ENCODE measurements at regions not wholly inside any gene's neighbourhood (a gene's known extent, or its start where the extent isn't known, plus 50 kb on each side); places are given as distances from the start of the nearest gene placed in this dataset.
"Not testable (repeated sequence)": the region's sequence is repeated elsewhere in the genome, so short reads cannot be mapped to it uniquely, and the experiment has no call there.

DNA sequence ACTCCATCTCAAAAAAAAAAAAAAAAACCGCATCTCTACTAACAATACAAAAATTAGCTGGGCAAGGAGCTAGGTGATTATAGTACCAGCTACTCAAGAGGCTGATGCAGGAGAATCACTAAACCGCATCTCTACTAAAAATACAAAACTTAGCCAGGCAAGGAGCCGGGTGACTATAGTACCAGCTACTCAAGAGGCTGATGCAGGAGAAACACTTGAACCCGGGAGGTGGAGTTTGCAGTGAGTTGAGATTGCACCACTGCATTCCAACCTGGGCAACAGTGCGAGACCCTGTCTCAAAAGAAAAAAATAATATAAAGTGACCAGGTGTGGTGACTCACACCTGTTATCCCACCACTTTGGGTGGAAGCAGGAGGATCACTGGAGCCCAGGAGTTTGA, 119.8 kb upstream of the CRYM start:
- TF ChIP-seq, protein P1, sequence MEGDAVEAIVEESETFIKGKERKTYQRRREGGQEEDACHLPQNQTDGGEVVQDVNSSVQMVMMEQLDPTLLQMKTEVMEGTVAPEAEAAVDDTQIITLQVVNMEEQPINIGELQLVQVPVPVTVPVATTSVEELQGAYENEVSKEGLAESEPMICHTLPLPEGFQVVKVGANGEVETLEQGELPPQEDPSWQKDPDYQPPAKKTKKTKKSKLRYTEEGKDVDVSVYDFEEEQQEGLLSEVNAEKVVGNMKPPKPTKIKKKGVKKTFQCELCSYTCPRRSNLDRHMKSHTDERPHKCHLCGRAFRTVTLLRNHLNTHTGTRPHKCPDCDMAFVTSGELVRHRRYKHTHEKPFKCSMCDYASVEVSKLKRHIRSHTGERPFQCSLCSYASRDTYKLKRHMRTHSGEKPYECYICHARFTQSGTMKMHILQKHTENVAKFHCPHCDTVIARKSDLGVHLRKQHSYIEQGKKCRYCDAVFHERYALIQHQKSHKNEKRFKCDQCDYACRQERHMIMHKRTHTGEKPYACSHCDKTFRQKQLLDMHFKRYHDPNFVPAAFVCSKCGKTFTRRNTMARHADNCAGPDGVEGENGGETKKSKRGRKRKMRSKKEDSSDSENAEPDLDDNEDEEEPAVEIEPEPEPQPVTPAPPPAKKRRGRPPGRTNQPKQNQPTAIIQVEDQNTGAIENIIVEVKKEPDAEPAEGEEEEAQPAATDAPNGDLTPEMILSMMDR (IDR thresholded peaks at IDR 0.05) = not testable (repeated sequence)
- TF ChIP-seq EP300 (IDR thresholded peaks at IDR 0.05); POLR2A (IDR thresholded peaks at IDR 0.05; ENCODE audit: low read depth): not testable (repeated sequence)
